ENCODE measurements at regions not wholly inside any gene's neighbourhood (a gene's known extent, or its start where the extent isn't known, plus 50 kb on each side); places are given as distances from the start of the nearest gene placed in this dataset.

GRCh38 chr15:31525185-31525695 lies 198.6 kb downstream of the KLF13 start:
- H3K36me3 ChIP-seq: peaks cover 0 to 28% (median 4%) of the 10 kb centered on the region in 3 donors
- no peak for DNase-seq

DNA sequence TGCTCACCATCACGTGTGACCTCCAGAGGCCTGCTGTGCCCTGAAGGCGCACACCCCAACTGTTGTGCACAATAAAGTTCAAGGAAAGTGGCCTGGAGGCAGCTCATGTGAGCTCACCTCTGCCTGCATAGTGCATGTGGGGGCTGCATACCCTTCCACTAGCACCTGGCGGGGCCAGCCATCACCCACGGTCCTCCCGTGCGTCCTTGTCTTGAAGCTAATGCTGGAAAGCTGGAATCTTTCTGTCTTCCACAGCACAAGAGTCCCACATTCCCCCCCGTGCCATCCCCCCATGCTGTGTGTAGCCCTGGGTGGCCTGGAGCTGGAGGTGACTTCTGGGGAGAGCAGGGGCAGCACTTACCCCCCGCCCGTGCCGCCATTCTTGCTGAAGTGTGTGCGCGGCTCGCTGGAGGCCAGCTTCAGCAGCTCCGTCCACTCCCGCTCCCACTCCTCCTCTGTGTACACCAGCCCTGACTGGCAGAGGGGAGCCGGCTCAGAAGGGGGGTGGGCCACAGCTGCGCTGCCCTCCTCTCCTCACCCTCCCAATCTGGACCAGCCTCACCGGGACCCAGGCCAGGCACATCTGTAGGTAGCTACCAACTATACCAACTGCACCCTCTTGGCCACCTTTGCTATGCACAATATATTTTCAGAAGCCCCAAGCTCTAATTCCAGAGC lies 199.5 kb downstream of the KLF13 start:
- H3K4me3 ChIP-seq: no peak overlapping the region
- no peaks in the 10 kb centered on the region for H3K4me1 ChIP-seq
- no peaks in the 10 kb centered on the region for H3K27me3 ChIP-seq
- H3K36me3 ChIP-seq: peaks cover 0 to 28% (median 4%) of the 10 kb centered on the region in 3 donors
- TF ChIP-seq, protein P1, sequence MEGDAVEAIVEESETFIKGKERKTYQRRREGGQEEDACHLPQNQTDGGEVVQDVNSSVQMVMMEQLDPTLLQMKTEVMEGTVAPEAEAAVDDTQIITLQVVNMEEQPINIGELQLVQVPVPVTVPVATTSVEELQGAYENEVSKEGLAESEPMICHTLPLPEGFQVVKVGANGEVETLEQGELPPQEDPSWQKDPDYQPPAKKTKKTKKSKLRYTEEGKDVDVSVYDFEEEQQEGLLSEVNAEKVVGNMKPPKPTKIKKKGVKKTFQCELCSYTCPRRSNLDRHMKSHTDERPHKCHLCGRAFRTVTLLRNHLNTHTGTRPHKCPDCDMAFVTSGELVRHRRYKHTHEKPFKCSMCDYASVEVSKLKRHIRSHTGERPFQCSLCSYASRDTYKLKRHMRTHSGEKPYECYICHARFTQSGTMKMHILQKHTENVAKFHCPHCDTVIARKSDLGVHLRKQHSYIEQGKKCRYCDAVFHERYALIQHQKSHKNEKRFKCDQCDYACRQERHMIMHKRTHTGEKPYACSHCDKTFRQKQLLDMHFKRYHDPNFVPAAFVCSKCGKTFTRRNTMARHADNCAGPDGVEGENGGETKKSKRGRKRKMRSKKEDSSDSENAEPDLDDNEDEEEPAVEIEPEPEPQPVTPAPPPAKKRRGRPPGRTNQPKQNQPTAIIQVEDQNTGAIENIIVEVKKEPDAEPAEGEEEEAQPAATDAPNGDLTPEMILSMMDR (IDR thresholded peaks at IDR 0.05): no peak
- H3K27ac ChIP-seq: no peak overlapping the region
- intact Hi-C loops (cut with DNase I; ENCODE audit: low total_unique reads): no loop called here
- no peak for DNase-seq
- H3K9me3 ChIP-seq: no peaks in the 10 kb centered on the region

More at GRCh38 chr15:31525185-31525695, 198.6 kb downstream of the KLF13 start:
- TF ChIP-seq, protein P1 (IDR thresholded peaks at IDR 0.05): no peak
- Histone ChIP-seq H3K4me1 (no peaks in the 10 kb centered on the region), H3K9me3 (no peaks in the 10 kb centered on the region), H3K27ac (no peak overlapping the region), H3K4me3 (no peak overlapping the region), H3K27me3 (no peaks in the 10 kb centered on the region)
- intact Hi-C loops (cut with DNase I; ENCODE audit: low total_unique reads): no loop called here

GRCh38 chr15:31526916-31527690 lies 200.5 kb downstream of the KLF13 start:
- intact Hi-C loops (cut with DNase I; ENCODE audit: low total_unique reads): no loop called here
- no peak for DNase-seq
- H3K4me3 ChIP-seq: no peak overlapping the region
- no peaks in the 10 kb centered on the region for H3K27me3 ChIP-seq
- peaks cover 0 to 28% (median 4%) of the 10 kb centered on the region in 3 donors for H3K36me3 ChIP-seq
- no peaks in the 10 kb centered on the region for H3K9me3 ChIP-seq
- H3K4me1 ChIP-seq: no peaks in the 10 kb centered on the region
- TF ChIP-seq, protein P1 (IDR thresholded peaks at IDR 0.05): no peak
- H3K27ac ChIP-seq: no peak overlapping the region

- Histone ChIP-seq H3K9me3 (no peaks in the 10 kb centered on the region), H3K4me3 (no peak overlapping the region), H3K27ac (no peak overlapping the region), H3K4me1 (no peaks in the 10 kb centered on the region), H3K36me3 (peaks cover 0 to 28% (median 0%) of the 10 kb centered on the region in 3 donors), H3K27me3 (no peaks in the 10 kb centered on the region)
- TF ChIP-seq, protein P1 (IDR thresholded peaks at IDR 0.05): no peak
- DNase-seq: no peak
- intact Hi-C loops (cut with DNase I; ENCODE audit: low total_unique reads): loop anchor here (2.0 kb wide), 1 partner anchor 52 kb away; no protein-coding TSS in a partner anchor
Observed at GRCh38 chr15:31528846-31529245, 202.2 kb downstream of the KLF13 start.

DNA sequence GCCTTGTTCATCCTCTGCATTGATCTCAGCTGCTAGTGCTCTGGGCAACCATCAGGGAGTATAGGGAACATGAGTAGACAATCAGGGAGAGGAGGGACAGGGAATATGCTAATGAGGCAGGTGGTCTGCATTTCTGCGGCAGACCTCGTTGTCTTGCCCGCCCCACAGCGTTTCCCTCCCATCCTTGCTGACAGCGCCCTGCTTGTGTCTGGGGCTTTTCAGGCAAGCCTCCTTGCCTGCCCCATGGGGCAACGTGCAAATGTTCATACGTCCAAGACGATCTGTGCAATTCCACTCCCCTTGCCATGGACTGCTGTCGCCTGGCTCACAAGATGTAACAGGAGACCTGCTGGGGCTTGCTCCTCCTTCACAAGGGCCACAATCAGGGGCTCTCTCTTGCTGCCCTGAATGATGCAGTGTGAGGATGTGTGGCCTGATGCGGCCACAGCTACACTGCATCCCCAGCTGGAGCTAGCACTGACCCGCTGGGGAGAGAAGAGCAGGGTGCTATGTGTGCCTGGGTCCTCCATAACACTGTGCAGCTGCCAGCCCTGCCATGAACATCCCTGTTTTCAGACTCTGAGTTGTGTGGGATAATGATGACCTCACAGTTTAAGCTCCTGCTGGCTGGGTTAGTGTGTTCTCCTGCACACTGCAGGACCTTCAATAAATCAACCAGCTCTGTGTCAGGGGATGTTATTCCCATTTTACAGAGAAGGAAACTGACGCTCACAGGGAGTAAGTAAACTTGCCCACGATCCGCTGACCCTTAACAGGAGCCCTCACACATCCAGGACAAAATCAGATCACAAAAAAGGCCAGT lies 211.3 kb downstream of the KLF13 start:
- Histone ChIP-seq H3K4me3 (no peak overlapping the region), H3K9me3 (no peaks in the 10 kb centered on the region), H3K27me3 (no peaks in the 10 kb centered on the region), H3K36me3 (no peaks in the 10 kb centered on the region), H3K27ac (no peak overlapping the region), H3K4me1 (no peaks in the 10 kb centered on the region)
- intact Hi-C loops (cut with DNase I; ENCODE audit: low total_unique reads): no loop called here
- DNase-seq: no peak
- TF ChIP-seq, protein P1 (IDR thresholded peaks at IDR 0.05): no peak

Measured in tibial artery (tissue), 4 donors.